DMS114 treated with DMSO at 0.1 percent for 48 hours (cell line): ENCODE measurements at regions not wholly inside any gene's neighbourhood (a gene's known extent, or its start where the extent isn't known, plus 50 kb on each side); places are given as distances from the start of the nearest gene placed in this dataset.

Experiments used
- DNase-seq: peaks from one replicate; lab custom pipeline; 2025; ENCODE audit not compliant: unreplicated experiment; lab: John Stamatoyannopoulos, UW

DNA sequence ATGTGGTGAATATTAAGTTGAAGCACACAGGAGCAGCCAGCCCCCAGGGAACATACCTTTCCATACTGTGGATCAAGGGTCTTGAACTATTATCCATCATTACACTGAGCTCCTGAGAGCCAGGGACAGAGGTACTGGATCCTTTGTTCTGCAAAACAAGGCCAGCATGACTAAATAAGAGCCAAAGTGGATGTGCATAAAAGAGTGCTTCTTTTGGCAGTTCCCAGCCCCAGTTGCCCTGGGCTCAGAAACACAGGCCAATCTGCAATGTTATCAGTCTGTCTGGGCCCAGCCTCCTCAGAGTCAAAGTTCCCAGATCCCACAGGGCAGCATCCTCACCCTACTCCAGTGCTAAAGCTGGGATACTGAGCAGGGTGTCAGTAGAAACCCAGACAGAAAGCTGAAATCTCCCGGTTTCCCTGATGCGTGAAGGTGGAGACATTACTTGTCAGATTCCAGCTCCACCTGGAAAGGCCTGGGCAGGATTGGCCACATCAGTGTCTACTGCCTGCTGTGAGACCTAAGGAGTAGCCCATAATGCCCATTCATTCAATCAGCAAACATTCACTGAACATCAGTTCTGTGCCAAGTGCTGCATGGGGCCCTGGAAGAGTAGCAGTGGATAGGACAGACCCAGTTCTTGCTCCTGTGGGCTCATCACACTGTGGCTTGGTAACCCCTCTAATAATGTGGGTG, 342.7 kb downstream of the CXCL12 start:
- no peak for DNase-seq

GRCh38 chr10:44039599-44039998, 345.3 kb downstream of the CXCL12 start:
- no peak for DNase-seq

DNA sequence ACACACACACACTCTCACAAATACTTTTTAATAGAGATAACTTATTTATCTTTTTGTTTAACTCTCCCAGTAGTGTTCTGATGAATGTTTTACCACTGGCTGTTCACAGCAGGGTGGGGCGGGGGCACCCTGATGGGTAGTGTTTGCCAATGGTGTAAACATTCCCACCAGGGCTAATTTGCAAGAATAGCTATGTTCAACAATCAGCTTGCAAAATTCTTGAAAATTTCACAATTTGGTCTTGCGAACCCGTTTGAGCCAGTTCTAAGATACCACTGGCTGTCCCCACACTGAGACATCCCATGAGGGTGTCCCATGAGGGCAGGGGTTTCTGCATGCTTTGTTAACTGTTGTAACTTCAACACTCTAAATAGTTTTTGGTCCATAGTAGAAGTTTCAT, 348.5 kb downstream of the CXCL12 start:
- no peak for DNase-seq

DNA sequence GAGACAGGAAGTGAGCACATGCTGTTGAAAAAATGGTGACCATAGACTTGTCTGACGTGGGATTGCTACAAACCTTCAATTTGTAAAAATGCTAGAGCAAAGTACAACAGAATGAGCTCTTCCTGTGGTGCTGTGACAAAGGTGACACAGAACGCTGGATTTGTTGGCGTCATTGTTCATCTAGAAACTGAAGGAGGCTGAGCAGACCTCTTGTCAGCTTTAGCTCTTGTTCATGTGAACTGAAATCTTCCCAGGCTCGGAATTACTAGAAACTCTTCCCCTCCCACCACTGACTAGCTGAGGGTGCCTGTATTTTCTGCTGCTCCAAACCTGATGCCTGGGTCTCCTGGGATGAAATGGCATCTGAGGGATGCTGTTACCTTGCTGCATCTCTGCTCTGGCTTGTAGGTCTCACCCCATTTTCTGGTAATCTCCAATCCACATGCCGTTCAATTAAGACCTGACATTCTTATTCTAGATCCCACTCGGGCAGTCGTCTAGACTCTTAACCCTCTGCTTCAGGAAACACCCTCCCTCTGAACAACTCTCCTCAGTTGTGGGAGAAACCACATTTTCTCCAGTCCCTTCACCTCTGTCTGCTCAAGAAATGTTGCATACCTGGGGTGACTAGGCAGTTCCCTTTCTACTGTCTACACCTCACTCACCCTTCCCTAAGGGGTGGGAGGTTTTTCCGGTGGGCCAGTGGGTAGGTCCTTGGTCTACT, 349.3 kb downstream of the CXCL12 start:
- no peak for DNase-seq

DNA sequence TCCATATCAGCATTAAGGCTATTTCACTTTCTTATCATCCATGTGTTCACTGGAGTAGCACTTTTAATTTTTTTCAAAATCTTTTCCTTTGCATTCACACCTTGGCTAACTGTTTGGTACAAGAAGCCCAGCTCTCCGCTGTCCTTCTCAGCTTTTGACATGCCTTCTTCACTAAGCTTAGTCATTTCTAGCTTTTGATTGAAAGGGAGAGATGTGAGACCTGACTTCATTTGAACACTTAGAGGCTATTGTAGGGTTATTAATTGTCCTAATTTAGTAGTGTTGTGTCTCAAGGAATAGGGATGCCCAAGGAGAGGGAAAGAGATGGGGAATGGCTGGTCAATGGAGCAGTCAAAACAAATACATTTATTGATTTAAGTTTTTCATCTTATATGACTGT, 350.0 kb downstream of the CXCL12 start:
- no peak for DNase-seq

- DNase-seq = no peak
These were observed 351.9 kb downstream of the CXCL12 start for GRCh38 chr10:44033008-44033407.

DNA sequence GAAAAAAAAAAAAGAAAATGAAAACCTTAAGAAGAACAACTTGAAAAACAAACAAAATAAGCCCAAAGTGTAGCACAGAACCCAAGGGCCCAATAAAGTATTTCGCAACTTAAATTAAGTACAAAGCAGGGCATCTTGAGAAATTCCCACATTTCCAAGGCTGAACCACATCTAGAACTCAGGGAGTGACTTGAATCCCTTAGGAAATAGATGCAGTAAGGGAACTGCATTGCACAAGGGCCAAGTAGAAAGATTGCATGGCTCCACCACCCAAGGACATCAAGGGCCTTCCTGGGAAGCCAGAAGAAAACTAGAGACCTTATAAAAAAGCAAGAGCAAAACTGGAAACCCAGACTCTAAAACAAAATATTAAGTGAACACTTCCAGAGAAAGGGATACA, 352.7 kb downstream of the CXCL12 start:
- no peak for DNase-seq

GRCh38 chr10:44030738-44031137, 354.2 kb downstream of the CXCL12 start:
- DNase-seq = no peak

DNA sequence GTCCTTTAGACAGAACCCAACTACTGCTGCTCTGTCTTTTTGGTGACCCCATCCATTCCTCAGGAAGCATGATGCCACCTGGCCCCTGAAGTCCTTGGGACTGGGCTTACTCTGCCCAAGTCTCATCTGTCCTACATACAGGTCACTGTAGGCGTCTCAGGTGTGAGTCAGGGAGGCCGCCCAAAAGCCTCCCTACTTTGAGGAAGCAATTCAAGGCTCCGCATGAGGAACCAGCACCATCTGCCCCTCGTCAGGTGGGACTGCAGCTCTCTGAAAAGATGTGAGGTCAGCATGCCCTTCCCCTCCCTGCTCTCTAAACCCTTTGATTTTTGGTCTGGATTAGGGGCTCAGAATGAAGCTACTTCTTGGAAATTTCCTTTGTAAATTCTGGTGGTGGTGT, 354.8 kb downstream of the CXCL12 start:
- no peak for DNase-seq

DNA sequence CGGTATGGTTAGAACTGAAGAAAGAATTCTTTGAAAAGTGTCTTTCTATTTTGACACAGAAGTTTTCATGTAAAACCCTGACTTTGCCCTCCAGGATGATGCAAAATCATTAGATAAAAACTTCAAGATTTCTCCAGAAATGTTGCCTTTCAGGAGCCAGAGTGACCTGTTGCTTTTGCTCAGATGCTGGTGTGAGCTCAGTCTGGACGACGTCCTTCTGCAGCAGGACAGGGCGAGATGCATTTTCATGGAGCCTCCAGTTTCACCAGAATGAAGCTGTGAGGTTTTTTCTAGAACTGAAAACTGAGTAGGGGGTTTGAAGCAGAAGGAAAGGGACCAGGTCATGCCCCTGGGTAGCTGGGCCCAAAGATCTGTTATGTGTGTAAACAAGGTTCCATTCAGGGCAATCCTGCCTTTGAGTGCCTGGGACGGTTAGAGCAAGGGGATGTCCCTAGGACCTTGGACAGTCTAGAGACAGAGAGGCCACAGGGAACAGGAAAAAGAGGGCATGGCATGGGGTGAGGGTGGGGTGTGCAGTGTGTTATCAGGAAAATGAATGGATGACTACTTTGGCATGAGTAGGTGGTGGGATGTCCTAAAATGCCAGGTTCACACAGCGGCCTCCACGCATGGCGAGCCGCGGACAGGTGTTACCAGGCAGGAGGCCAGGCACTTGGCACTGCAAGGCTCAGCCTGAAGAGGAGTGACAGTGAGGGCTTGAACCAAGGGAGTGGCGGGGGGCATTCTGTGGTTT, 356.3 kb downstream of the CXCL12 start:
- no peak for DNase-seq

GRCh38 chr10:44024356-44025116, 360.4 kb downstream of the CXCL12 start:
- no peak for DNase-seq

- DNase-seq = no peak
These were observed 361.4 kb downstream of the CXCL12 start for GRCh38 chr10:44023517-44023916.

- DNase-seq = no peak
These were observed 362.7 kb downstream of the CXCL12 start for GRCh38 chr10:44022203-44022602.

DNA sequence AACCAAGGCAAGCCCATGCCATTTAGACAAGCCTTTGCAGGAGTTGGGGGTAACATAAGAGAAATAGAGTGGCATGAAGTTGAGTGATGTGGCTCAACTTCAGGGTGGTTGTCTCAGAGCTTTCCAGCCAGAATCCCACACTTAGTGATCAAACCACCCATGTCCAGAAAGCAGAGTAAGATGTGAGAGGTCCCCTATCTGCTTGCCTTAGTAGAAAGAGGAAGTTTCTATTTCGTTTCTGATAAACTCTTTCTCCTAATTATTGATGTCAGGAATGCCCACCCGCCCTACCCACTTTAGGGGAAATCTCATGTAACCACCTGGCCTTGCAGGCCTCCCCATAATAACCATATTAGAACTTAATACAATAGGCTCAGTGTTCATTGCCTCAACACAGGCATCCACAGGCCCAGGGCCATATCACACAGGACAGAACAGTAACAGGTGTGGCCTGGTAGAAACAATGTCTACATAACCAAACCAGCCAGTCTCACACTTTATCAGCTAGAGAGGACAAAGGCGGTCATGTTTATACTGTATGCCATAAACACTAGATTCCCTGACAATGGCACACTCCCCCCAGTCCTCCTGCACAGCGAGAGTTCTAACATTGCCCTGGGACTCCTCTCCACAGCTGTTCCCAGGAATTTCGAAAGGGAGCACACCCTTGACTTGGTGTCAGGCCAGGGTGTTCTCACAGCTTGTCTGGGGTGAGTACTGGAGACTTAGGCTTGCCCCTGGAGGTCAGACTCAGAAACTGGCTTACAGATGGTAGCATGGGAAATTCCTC, 364.4 kb downstream of the CXCL12 start:
- DNase-seq = no peak

DNA sequence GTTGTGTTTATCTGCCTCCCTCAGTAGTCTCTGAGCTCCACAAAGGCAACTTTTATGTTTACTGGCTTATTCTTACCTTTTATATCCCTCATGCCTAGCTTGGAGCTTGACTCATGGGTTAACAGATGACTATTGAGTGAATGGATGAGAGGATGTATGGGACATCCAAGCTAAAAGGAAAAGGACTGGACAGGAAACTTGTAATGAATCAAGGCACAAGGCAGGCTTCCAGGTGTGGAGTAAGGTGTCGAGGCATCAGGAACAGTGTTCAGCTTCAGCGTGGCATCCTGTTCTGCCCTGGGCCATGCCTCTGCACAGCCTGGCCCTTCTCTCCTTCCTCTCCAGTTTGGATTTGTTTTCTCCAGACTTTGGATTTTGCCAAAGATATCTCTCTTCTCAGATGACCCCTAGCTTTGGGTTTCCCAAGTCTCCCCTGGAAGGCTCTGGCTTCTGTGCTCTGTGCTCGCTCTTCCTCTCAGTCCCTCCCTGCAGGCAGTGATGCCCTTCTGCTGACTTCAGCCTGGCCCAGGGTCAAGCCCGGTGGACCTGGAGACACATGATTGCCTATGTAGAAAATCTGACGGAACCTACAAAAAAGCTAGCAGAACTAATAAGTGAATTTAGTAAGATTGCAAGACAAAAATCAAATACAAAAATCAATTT, 367.3 kb downstream of the CXCL12 start:
- DNase-seq = no peak

DNA sequence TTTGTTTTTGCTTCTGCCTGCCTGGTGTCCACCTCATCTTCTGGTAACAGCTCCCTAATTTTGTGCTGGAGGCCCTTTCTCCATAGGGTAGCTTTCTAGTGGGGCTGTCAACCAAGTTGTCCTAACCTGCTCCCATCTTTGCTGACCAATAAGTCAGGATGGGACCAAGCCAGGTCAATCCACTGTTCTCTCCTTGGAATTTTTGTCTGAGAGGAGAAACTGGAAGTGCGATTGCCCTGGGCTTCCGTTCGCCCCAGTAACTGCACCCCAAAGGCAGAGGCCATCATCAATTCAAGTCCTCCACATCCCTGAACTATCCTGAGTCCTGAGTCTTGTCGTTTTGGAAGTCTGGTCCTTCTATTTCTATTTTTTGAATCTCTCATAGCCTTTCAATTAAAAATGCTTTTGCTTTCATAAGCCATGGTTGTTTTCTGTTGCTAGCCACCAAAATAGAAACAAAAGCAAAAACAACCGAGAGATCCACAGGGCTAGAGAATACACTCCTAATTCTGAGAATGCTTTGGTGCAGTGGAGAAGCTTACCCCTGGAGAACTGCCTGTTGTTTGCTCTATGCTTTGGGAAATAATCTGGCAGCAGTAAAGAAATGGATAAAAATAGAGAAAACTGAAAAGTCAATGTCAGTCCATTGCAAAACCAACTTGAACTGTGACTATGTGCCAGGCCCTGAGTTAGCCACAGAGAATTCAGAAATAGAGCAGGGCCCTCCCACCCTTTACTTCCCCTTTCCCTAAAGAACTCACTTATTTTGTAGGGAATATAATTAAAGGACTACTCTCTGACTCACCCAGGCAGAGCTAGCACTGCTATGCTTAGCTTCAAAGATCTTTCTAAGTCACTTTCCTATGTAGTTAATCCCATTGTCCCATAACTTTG, 368.1 kb downstream of the CXCL12 start:
- DNase-seq = no peak

GRCh38 chr10:44015702-44016500, 367.2 kb upstream of the ZNF32 start:
- no peak for DNase-seq

DNA sequence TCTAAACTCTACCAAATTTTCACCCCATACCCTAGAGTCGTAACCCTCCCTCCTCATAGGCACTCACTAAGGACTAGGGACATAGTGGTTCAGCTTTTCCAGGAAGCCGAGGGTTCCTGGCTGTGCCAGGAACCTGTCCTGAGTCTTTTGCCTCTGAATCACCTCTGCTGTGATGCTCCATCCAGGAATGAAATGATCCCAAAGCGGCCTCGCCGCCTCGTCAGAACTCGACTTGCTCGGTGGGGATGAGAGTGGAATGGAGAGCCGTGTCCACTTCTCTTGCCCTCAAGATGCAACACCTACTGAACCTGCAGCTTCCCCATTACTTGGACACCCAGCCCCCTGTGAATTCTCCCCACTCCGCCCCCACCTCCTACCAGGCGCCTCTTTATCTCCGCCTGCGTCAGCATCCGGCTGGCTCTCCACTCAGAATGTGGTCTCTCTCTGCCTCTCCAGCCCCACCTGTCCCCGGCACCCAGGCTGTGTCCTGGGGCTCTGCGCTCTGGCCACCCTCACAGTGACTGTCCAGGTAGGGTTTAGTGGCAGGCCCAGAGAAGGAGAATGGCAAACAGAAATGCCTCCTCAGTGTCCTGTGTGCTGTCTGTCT, 366.1 kb upstream of the ZNF32 start:
- no peak for DNase-seq
